ENCODE measurements at regions not wholly inside any gene's neighbourhood (a gene's known extent, or its start where the extent isn't known, plus 50 kb on each side); places are given as distances from the start of the nearest gene placed in this dataset.
"Not testable (repeated sequence)": the region's sequence is repeated elsewhere in the genome, so short reads cannot be mapped to it uniquely, and the experiment has no call there.

GRCh38 chr20:30951088-30951487, 306.4 kb upstream of the DEFB115 start:
- TF ChIP-seq CTCF (conservative IDR thresholded peaks at IDR 0.05; ENCODE audit: low read depth, low read length); POLR2A (IDR thresholded peaks at IDR 0.05; ENCODE audit: low read depth, low read length); FOS (IDR thresholded peaks at IDR 0.05; ENCODE audit: low read depth, low read length); RFX5 (IDR thresholded peaks at IDR 0.05; ENCODE audit: low read depth, low read length); BHLHE40 (IDR thresholded peaks at IDR 0.05; ENCODE audit: low read depth, low read length): not testable (repeated sequence)

Data from IMR-90 (cell line).